ENCODE measurements at regions not wholly inside any gene's neighbourhood (a gene's known extent, or its start where the extent isn't known, plus 50 kb on each side); places are given as distances from the start of the nearest gene placed in this dataset.

DNA sequence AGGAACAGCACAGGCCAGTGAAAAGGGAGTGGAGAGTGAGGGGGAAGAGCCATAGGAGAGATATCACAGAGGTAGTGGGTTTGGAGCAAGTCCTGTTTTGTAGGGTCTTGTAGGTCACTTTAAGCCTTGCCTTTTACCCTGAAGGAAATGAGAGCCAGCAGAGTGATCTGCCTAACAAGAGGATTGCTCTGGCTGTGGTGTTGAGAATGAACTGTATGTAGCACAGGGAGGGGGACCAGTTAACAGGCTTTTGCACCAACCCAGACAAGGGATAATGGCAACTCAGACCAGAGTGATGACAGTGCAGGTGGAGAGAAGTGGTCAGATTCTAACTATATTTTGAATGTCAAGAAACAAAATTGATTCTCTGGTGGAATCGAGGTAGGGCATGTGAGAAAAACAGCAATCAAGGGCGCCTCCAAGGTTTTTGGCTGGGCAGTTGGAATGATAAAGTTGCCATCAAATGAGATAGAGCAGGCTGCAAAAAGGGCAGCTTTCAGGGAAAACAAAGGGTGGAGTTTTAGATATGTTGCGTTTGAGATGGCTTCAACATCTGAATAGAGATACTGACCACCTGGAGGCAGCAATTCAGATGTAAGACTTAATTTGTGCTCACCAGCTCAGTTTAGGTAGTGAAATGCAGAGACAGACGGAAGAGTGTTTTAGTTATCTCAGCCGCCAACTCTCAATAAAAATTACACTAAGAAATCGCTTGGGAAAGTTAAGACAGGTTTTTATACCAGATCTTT lies 134.4 kb upstream of the BTBD3 start:
- TF ChIP-seq, protein P1, sequence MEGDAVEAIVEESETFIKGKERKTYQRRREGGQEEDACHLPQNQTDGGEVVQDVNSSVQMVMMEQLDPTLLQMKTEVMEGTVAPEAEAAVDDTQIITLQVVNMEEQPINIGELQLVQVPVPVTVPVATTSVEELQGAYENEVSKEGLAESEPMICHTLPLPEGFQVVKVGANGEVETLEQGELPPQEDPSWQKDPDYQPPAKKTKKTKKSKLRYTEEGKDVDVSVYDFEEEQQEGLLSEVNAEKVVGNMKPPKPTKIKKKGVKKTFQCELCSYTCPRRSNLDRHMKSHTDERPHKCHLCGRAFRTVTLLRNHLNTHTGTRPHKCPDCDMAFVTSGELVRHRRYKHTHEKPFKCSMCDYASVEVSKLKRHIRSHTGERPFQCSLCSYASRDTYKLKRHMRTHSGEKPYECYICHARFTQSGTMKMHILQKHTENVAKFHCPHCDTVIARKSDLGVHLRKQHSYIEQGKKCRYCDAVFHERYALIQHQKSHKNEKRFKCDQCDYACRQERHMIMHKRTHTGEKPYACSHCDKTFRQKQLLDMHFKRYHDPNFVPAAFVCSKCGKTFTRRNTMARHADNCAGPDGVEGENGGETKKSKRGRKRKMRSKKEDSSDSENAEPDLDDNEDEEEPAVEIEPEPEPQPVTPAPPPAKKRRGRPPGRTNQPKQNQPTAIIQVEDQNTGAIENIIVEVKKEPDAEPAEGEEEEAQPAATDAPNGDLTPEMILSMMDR (IDR thresholded peaks at IDR 0.05; ENCODE audit: low read depth, low read length, missing control alignments) = no peak
- H3K4me3 ChIP-seq (ENCODE audit: low read depth, low read length) = no peak overlapping the region
- no peak for DNase-seq (ENCODE audit: low read depth)
- in situ Hi-C loops (cut with HindIII; ENCODE audit: low sequenced_read_pairs) = no loop called here

- in situ Hi-C loops (cut with HindIII; ENCODE audit: low sequenced_read_pairs) = no loop called here
- DNase-seq (ENCODE audit: low read depth) = no peak
- H3K4me3 ChIP-seq (ENCODE audit: low read depth, low read length) = no peak overlapping the region
- TF ChIP-seq, protein P1 (IDR thresholded peaks at IDR 0.05; ENCODE audit: low read depth, low read length, missing control alignments) = no peak
These were observed 131.7 kb upstream of the BTBD3 start for GRCh38 chr20:11785885-11786507.

- H3K4me3 ChIP-seq (ENCODE audit: low read depth, low read length) = no peak overlapping the region
- TF ChIP-seq, protein P1 (IDR thresholded peaks at IDR 0.05; ENCODE audit: low read depth, low read length, missing control alignments) = no peak
- in situ Hi-C loops (cut with HindIII; ENCODE audit: low sequenced_read_pairs) = no loop called here
- no peak for DNase-seq (ENCODE audit: low read depth)
These were observed 127.6 kb upstream of the BTBD3 start for GRCh38 chr20:11790046-11790445.

DNA sequence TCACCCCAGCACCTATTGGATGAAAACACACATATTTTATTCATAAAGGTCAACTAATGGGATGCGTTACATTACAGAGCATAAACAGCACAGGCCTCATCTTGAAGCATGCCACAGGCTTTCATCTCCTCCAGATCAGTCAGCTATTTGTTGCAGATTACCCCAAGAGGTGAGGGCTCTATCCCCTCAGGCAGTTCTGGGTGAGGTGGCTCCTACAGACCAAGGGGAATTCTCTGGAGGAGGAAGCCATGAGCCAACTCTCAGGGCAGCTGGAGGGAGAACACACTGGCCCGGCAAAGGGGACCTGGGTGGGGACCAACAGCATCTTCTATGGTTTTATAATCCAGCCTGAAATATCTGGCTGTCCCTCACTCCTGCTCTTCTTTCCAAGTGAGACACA lies 126.4 kb upstream of the BTBD3 start:
- in situ Hi-C loops (cut with HindIII; ENCODE audit: low sequenced_read_pairs) = no loop called here
- TF ChIP-seq, protein P1 (IDR thresholded peaks at IDR 0.05; ENCODE audit: low read depth, low read length, missing control alignments) = no peak
- no peak for DNase-seq (ENCODE audit: low read depth)
- H3K4me3 ChIP-seq (ENCODE audit: low read depth, low read length) = no peak overlapping the region

DNA sequence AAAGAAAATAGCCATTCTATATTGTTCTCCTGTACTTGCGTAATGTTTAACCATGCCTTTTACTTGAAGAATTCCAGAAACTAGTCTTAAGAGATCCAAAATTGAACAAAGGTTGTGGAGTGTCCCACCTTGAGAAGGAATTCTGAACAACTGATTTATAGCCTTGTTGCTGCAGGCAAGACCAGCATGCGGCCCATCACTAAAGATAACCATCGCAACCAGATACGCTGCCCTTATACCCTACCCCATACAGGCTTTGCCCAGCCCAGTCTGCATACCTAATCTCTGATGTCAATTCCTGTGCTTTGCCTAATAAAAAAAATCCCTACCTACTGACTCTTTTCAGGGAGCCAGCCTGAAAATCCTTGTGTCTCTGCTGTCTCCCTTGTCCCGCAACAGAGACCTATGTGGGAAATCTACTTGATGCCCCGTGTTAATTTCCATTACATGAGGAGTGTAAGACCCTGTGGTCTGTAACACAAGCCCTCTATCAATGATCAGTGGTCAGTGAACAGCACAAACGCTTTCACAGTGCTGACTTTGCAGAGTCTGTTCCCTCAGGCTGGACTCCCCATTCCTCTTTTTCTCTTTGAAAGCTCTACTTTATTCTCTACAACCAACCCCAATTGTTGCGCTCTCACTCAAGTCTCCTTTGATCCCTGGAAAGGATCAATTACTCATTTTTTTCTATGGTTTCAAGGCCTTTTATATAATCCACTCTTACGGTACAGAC lies 125.7 kb upstream of the BTBD3 start:
- TF ChIP-seq, protein P1 (IDR thresholded peaks at IDR 0.05; ENCODE audit: low read depth, low read length, missing control alignments) = no peak

GRCh38 chr20:11792568-11792953 lies 125.1 kb upstream of the BTBD3 start:
- in situ Hi-C loops (cut with HindIII; ENCODE audit: low sequenced_read_pairs) = no loop called here
- no peak overlapping the region for H3K4me3 ChIP-seq (ENCODE audit: low read depth, low read length)
- no peak for DNase-seq (ENCODE audit: low read depth)
- TF ChIP-seq, protein P1 (IDR thresholded peaks at IDR 0.05; ENCODE audit: low read depth, low read length, missing control alignments) = no peak

More for the DNA sequence above, 125.7 kb upstream of the BTBD3 start:
- in situ Hi-C loops (cut with HindIII; ENCODE audit: low sequenced_read_pairs) = no loop called here
- no peak overlapping the region for H3K4me3 ChIP-seq (ENCODE audit: low read depth, low read length)
- DNase-seq (ENCODE audit: low read depth) = no peak

All from astrocyte of the cerebellum (primary cell).